ENCODE measurements at regions not wholly inside any gene's neighbourhood (a gene's known extent, or its start where the extent isn't known, plus 50 kb on each side); places are given as distances from the start of the nearest gene placed in this dataset.

GRCh38 chr2:120829633-120830025 lies 94.0 kb downstream of the GLI2 start:
- DNase-seq, result no peak

GRCh38 chr2:120830096-120830830 lies 94.6 kb downstream of the GLI2 start:
- DNase-seq, result no peak

GRCh38 chr2:120831086-120831485 lies 95.4 kb downstream of the GLI2 start:
- DNase-seq, result no peak

GRCh38 chr2:120831891-120832290 lies 96.2 kb downstream of the GLI2 start:
- DNase-seq, result no peak

GRCh38 chr2:120832296-120833070 lies 96.8 kb downstream of the GLI2 start:
- no peak for DNase-seq

- no peak for DNase-seq
Measured at GRCh38 chr2:120833127-120833675, 97.5 kb downstream of the GLI2 start.

- no peak for DNase-seq
Measured at GRCh38 chr2:120834206-120834605, 98.5 kb downstream of the GLI2 start.

GRCh38 chr2:120836281-120836680 lies 100.6 kb downstream of the GLI2 start:
- DNase-seq, result no peak

- DNase-seq, result no peak
Measured at GRCh38 chr2:120840795-120841487, 105.3 kb downstream of the GLI2 start.

- DNase-seq, result no peak
Measured at GRCh38 chr2:120842456-120843439, 107.1 kb downstream of the GLI2 start.

- no peak for DNase-seq
Measured at GRCh38 chr2:120844070-120844738, 108.5 kb downstream of the GLI2 start.

- DNase-seq, result no peak
Measured at GRCh38 chr2:120845277-120845676, 109.6 kb downstream of the GLI2 start.

- DNase-seq, result no peak
Measured at GRCh38 chr2:120846406-120847095, 110.9 kb downstream of the GLI2 start.

GRCh38 chr2:120847700-120848321 lies 112.1 kb downstream of the GLI2 start:
- DNase-seq, result no peak

GRCh38 chr2:120849278-120849677 lies 113.6 kb downstream of the GLI2 start:
- DNase-seq, result no peak

- no peak for DNase-seq
Measured at GRCh38 chr2:120850551-120850950, 114.9 kb downstream of the GLI2 start.

GRCh38 chr2:120851116-120851773 lies 115.6 kb downstream of the GLI2 start:
- DNase-seq, result no peak

- no peak for DNase-seq
Measured at GRCh38 chr2:120852200-120852815, 116.6 kb downstream of the GLI2 start.

- DNase-seq, result no peak
Measured at GRCh38 chr2:120853306-120854013, 117.8 kb downstream of the GLI2 start.

All from DMS53 (cell line).